CD4-positive, alpha-beta T cell (primary cell): ENCODE measurements at regions not wholly inside any gene's neighbourhood (a gene's known extent, or its start where the extent isn't known, plus 50 kb on each side); places are given as distances from the start of the nearest gene placed in this dataset.

Experiments
- ATAC-seq: fragments of 200-7000 bp; cut with Tn5 transposase; one replicate; pipeline ENCODE4 v1.10.0; 2022; ENCODE audit warnings: mild to moderate bottlenecking; ENCODE audit not compliant: poor library complexity
- CTCF ChIA-PET: fragments of 350-600 bp; sonication (Branson Sonifier 250); formaldehyde crosslinking; loops from one replicate; lab custom pipeline; 2021; ENCODE audit warnings: antibody characterized with exemption, inconsistent platforms; lab: Charles Lee
- POLR2A ChIA-PET: fragments of 350-600 bp; sonication (Branson Sonifier 250); formaldehyde crosslinking; loops from one replicate; lab custom pipeline; 2021; ENCODE audit warnings: antibody characterized with exemption, inconsistent platforms; lab: Charles Lee
- DNase-seq, 14 experiments: peaks; one replicate each; pipeline ENCODE4 v3.0.0-alpha.2; 2013 to 2020; ENCODE audit warnings: mixed read lengths in 2 of 14
- H3K27ac ChIP-seq, 2 donors: one replicate each; pipeline versions ENCODE4 v1.5.1 to v1.7.0; 2013; ENCODE audit warnings: low read length in 2 of 2, low read depth in 1 of 2, mild to moderate bottlenecking in 1 of 2
- H3K27me3 ChIP-seq, 2 experiments: 1 replicate in 1 of 2; 2 replicates in 1 of 2; pipeline versions ENCODE4 v1.6.1 to v1.7.0; 2013; ENCODE audit warnings: low read length in 2 of 2, control low read depth in 1 of 2, mild to moderate bottlenecking in 1 of 2, moderate library complexity in 1 of 2; ENCODE audit not compliant: insufficient read depth in 2 of 2, control insufficient read depth in 1 of 2
- H3K36me3 ChIP-seq: one replicate; pipeline ENCODE4 v1.6.1; 2013; ENCODE audit warnings: low read length, control low read depth; ENCODE audit not compliant: insufficient read depth
- H3K4me1 ChIP-seq: one replicate; pipeline ENCODE4 v1.6.1; 2013; ENCODE audit warnings: low read length, control low read depth; ENCODE audit not compliant: insufficient read depth
- H3K4me3 ChIP-seq: one replicate; pipeline ENCODE4 v1.5.1; 2013; ENCODE audit warnings: mild to moderate bottlenecking, low read length, moderate library complexity
- H3K9me3 ChIP-seq, 2 experiments: 1 replicate in 1 of 2; 2 replicates in 1 of 2; pipeline versions ENCODE4 v1.6.1 to v1.7.0; 2013; ENCODE audit warnings: low read length in 2 of 2, mild to moderate bottlenecking in 2 of 2, control low read depth in 1 of 2, moderate library complexity in 1 of 2; ENCODE audit not compliant: control insufficient read depth in 1 of 2, insufficient read depth in 1 of 2
- H3K27ac Mint-ChIP-seq: one replicate; pipeline ENCODE4 v1.8.0; 2020; ENCODE audit warnings: mixed read lengths
- H3K27me3 Mint-ChIP-seq: one replicate; pipeline ENCODE4 v1.8.0; 2021; ENCODE audit warnings: mixed read lengths
- H3K36me3 Mint-ChIP-seq: one replicate; pipeline ENCODE4 v1.8.0; 2021; ENCODE audit warnings: low read depth, mixed read lengths
- H3K4me1 Mint-ChIP-seq: one replicate; pipeline ENCODE4 v1.8.0; 2021; ENCODE audit warnings: low read depth, mixed read lengths
- H3K4me3 Mint-ChIP-seq: one replicate; pipeline ENCODE4 v1.8.0; 2020; ENCODE audit warnings: mild to moderate bottlenecking, mixed read lengths
- H3K9me3 Mint-ChIP-seq: one replicate; pipeline ENCODE4 v1.8.0; 2020; ENCODE audit warnings: mixed read lengths
- intact Hi-C, 2 experiments: fragments of 100-400 bp; cut with DNase I in 1 of 2; cut with micrococcal nuclease in 1 of 2; formaldehyde crosslinking; loops; one replicate each; pipeline versions ENCODE4 v1.15.1 to v1.9.0; 2023 to 2025; cut with DNase I, micrococcal nuclease
- TF ChIP-seq, protein P1 (sequence below): fragments of 200-600 bp; IDR thresholded peaks from one replicate; pipeline ENCODE4 v1.8.0; 2022; ENCODE audit warnings: antibody characterized with exemption, mild to moderate bottlenecking

GRCh38 chr5:160484678-160485077, 63.0 kb downstream of the PTTG1 start:
- Histone ChIP-seq H3K36me3 (peaks cover 7% of the 10 kb centered on the region), H3K4me1 (peaks cover 32% of the 10 kb centered on the region), H3K4me3 (no peak overlapping the region), H3K27ac (peak overlapping the region in 1 of 2 donors; percentile 14), H3K9me3 (no peaks in the 10 kb centered on the region), H3K27me3 (no peaks in the 10 kb centered on the region)
- no peaks in the 10 kb centered on the region for H3K27me3 Mint-ChIP-seq
- DNase-seq (no peak), ATAC-seq (no peak)
- H3K27ac Mint-ChIP-seq: peak overlapping the region; percentile 48
- H3K4me3 Mint-ChIP-seq: no peak overlapping the region
- intact Hi-C loops: no loop called here
- TF ChIP-seq, protein P1, sequence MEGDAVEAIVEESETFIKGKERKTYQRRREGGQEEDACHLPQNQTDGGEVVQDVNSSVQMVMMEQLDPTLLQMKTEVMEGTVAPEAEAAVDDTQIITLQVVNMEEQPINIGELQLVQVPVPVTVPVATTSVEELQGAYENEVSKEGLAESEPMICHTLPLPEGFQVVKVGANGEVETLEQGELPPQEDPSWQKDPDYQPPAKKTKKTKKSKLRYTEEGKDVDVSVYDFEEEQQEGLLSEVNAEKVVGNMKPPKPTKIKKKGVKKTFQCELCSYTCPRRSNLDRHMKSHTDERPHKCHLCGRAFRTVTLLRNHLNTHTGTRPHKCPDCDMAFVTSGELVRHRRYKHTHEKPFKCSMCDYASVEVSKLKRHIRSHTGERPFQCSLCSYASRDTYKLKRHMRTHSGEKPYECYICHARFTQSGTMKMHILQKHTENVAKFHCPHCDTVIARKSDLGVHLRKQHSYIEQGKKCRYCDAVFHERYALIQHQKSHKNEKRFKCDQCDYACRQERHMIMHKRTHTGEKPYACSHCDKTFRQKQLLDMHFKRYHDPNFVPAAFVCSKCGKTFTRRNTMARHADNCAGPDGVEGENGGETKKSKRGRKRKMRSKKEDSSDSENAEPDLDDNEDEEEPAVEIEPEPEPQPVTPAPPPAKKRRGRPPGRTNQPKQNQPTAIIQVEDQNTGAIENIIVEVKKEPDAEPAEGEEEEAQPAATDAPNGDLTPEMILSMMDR: no peak
- ChIA-PET CTCF (interaction anchor here (1.7 to 1.8 kb wide), 2 partner anchors 46 kb away, joined by 5 to 6 read pairs; no protein-coding TSS in a partner anchor), POLR2A (interaction anchor here (1.8 kb wide), 1 partner anchor 46 kb away, joined by 5 read pairs; no protein-coding TSS in a partner anchor)
- peaks cover 42% of the 10 kb centered on the region for H3K4me1 Mint-ChIP-seq
- peaks cover 17% of the 10 kb centered on the region for H3K36me3 Mint-ChIP-seq
- no peaks in the 10 kb centered on the region for H3K9me3 Mint-ChIP-seq

GRCh38 chr5:160485364-160485969, 63.8 kb downstream of the PTTG1 start:
- Histone ChIP-seq H3K4me1 (peaks cover 27% of the 10 kb centered on the region), H3K27me3 (no peaks in the 10 kb centered on the region), H3K27ac (peak overlapping the region in 1 of 2 donors; percentile 59), H3K36me3 (peaks cover 7% of the 10 kb centered on the region), H3K4me3 (no peak overlapping the region), H3K9me3 (no peaks in the 10 kb centered on the region)
- TF ChIP-seq, protein P1: no peak
- Mint-ChIP-seq H3K4me1 (peaks cover 36% of the 10 kb centered on the region), H3K9me3 (no peaks in the 10 kb centered on the region), H3K27me3 (no peaks in the 10 kb centered on the region), H3K36me3 (peaks cover 17% of the 10 kb centered on the region), H3K27ac (peak overlapping the region; percentile 82), H3K4me3 (no peak overlapping the region)
- POLR2A ChIA-PET: interaction anchor here (1.2 to 1.8 kb wide), 2 partner anchors 18 to 47 kb away, joined by 3 to 5 read pairs; no protein-coding TSS in a partner anchor
- CTCF ChIA-PET: interaction anchor here (1.7 kb wide), 1 partner anchor 46 kb away, joined by 5 read pairs; no protein-coding TSS in a partner anchor
- intact Hi-C loops: no loop called here
- ATAC-seq: no peak
- DNase-seq: no peak

- H3K4me1 Mint-ChIP-seq: peaks cover 36% of the 10 kb centered on the region
- peaks cover 17% of the 10 kb centered on the region for H3K36me3 Mint-ChIP-seq
- Histone ChIP-seq H3K4me1 (peaks cover 26% of the 10 kb centered on the region), H3K27me3 (no peaks in the 10 kb centered on the region), H3K36me3 (peaks cover 7% of the 10 kb centered on the region), H3K27ac (peak overlapping the region in 1 of 2 donors; percentile 59), H3K9me3 (no peaks in the 10 kb centered on the region), H3K4me3 (no peak overlapping the region)
- no peaks in the 10 kb centered on the region for H3K27me3 Mint-ChIP-seq
- ChIA-PET POLR2A (interaction anchor here (1.8 kb wide), 1 partner anchor 48 kb away, joined by 5 read pairs; no protein-coding TSS in a partner anchor), CTCF (interaction anchor here (1.7 kb wide), 1 partner anchor 48 kb away, joined by 5 read pairs; no protein-coding TSS in a partner anchor)
- DNase-seq: peak in 8 of 14 experiments; percentile 14 to 78 (median 46)
- peak; percentile 85 for ATAC-seq
- H3K27ac Mint-ChIP-seq: peak overlapping the region; percentile 82
- no peak overlapping the region for H3K4me3 Mint-ChIP-seq
- intact Hi-C loops: no loop called here
- TF ChIP-seq, protein P1: no peak
- H3K9me3 Mint-ChIP-seq: no peaks in the 10 kb centered on the region
Measured at GRCh38 chr5:160486573-160486972, 64.9 kb downstream of the PTTG1 start.
